ENCODE measurements at regions not wholly inside any gene's neighbourhood (a gene's known extent, or its start where the extent isn't known, plus 50 kb on each side); places are given as distances from the start of the nearest gene placed in this dataset.

GRCh38 chr2:34844629-34845028 lies 1245.5 kb upstream of the FAM98A start:
- no peaks in the 10 kb centered on the region for H3K27me3 ChIP-seq
- no peaks in the 10 kb centered on the region for H3K4me1 ChIP-seq
- intact Hi-C loops (cut with DNase I) = no loop called here
- no peak for ATAC-seq
- no peak for DNase-seq
- no peak for TF ChIP-seq POLR2A (IDR thresholded peaks at IDR 0.05)
- no peak for TF ChIP-seq CTCF (IDR thresholded peaks at IDR 0.05)
- no peak overlapping the region for H3K4me3 ChIP-seq
- H3K27ac ChIP-seq = no peak overlapping the region
- no peaks in the 10 kb centered on the region for H3K36me3 ChIP-seq
- peaks cover 0 to 7% (median 0%) of the 10 kb centered on the region in 12 donors for H3K9me3 ChIP-seq

GRCh38 chr2:34838408-34838807 lies 1239.3 kb upstream of the FAM98A start:
- Histone ChIP-seq H3K4me3 (no peak overlapping the region), H3K4me1 (no peaks in the 10 kb centered on the region), H3K27ac (no peak overlapping the region), H3K36me3 (no peaks in the 10 kb centered on the region), H3K9me3 (peaks cover 0 to 33% (median 0%) of the 10 kb centered on the region in 12 donors), H3K27me3 (no peaks in the 10 kb centered on the region)
- 87 to 94% (median 89%) methylated on average over 3 of the region's 3 CpGs for WGBS, 4 donors
- ATAC-seq = no peak
- DNase-seq = no peak
- TF ChIP-seq CTCF (IDR thresholded peaks at IDR 0.05) = no peak
- TF ChIP-seq POLR2A (IDR thresholded peaks at IDR 0.05) = no peak
- intact Hi-C loops (cut with DNase I) = no loop called here

GRCh38 chr2:34836361-34836760 lies 1237.3 kb upstream of the FAM98A start:
- H3K36me3 ChIP-seq = no peaks in the 10 kb centered on the region
- H3K27me3 ChIP-seq = no peaks in the 10 kb centered on the region
- TF ChIP-seq POLR2A (IDR thresholded peaks at IDR 0.05) (no peak), CTCF (IDR thresholded peaks at IDR 0.05) (no peak)
- WGBS, 4 donors = 60 to 84% (median 76%) methylated on average over 1 of the region's 1 CpG
- H3K9me3 ChIP-seq = peaks cover 0 to 33% (median 0%) of the 10 kb centered on the region in 12 donors
- H3K4me3 ChIP-seq = no peak overlapping the region
- no peak overlapping the region for H3K27ac ChIP-seq
- no peaks in the 10 kb centered on the region for H3K4me1 ChIP-seq
- intact Hi-C loops (cut with DNase I) = no loop called here
- ATAC-seq (no peak), DNase-seq (no peak)

DNA sequence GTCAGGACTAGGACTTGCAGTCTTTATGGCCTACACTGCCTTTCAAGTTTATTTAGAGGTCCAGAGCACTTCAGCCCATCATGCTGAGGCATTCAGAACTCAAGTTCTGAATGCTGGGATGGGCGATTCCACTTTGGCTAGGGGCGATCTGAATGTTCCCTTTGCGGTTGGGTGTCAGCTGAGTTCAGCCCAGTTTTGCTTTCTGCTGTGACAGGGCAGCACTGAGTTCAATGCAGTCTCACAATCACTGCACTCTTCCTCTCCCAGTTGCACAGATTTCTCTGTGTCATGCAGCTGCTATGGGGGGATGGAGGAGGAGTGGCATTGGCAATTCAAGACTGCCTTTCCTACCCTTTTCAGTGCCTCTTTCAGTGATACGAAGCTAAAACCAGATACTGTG lies 1232.0 kb upstream of the FAM98A start:
- H3K4me3 ChIP-seq = no peak overlapping the region
- peaks cover 0 to 17% (median 0%) of the 10 kb centered on the region in 12 donors for H3K9me3 ChIP-seq
- WGBS, 4 donors = 68 to 79% (median 75%) methylated on average over 4 of the region's 4 CpGs
- TF ChIP-seq CTCF (IDR thresholded peaks at IDR 0.05) = no peak
- TF ChIP-seq POLR2A (IDR thresholded peaks at IDR 0.05) = no peak
- DNase-seq = no peak
- intact Hi-C loops (cut with DNase I) = no loop called here
- no peaks in the 10 kb centered on the region for H3K4me1 ChIP-seq
- no peak for ATAC-seq
- no peaks in the 10 kb centered on the region for H3K36me3 ChIP-seq
- H3K27ac ChIP-seq = no peak overlapping the region
- no peaks in the 10 kb centered on the region for H3K27me3 ChIP-seq
